NT2/D1 (cell line): ENCODE measurements at regions not wholly inside any gene's neighbourhood (a gene's known extent, or its start where the extent isn't known, plus 50 kb on each side); places are given as distances from the start of the nearest gene placed in this dataset.

Experiments
- DNase-seq: peaks from one replicate; pipeline ENCODE4 v3.0.0-alpha.2; 2011; ENCODE audit warnings: low read depth, low spot score
- H3K27me3 ChIP-seq: 2 replicates; pipeline ENCODE4 v1.6.0; 2011; ENCODE audit warnings: mild to moderate bottlenecking; ENCODE audit not compliant: insufficient read length, insufficient read depth
- H3K36me3 ChIP-seq: 2 replicates; pipeline ENCODE4 v1.6.1; 2011; ENCODE audit warnings: mild to moderate bottlenecking, low read length, mixed read lengths; ENCODE audit not compliant: insufficient read depth, insufficient read length
- H3K4me1 ChIP-seq: 2 replicates; pipeline ENCODE4 v1.5.1; 2011; ENCODE audit not compliant: insufficient read depth, insufficient read length
- H3K4me3 ChIP-seq: 2 replicates; pipeline ENCODE4 v1.5.1; 2011; ENCODE audit warnings: low read depth; ENCODE audit not compliant: insufficient read length
- H3K9ac ChIP-seq: 2 replicates; pipeline ENCODE4 v1.6.0; 2011; ENCODE audit warnings: low read depth; ENCODE audit not compliant: insufficient read length
- H3K9me3 ChIP-seq: 2 replicates; pipeline ENCODE4 v1.5.1; 2011; ENCODE audit warnings: mild to moderate bottlenecking, low read length; ENCODE audit not compliant: insufficient read depth
- SUZ12 ChIP-seq: IDR thresholded peaks from 2 replicates; pipeline ENCODE4 v1.6.1; 2011; ENCODE audit not compliant: insufficient read length, insufficient read depth; ENCODE audit errors: extremely low read depth
- YY1 ChIP-seq: IDR thresholded peaks from 2 replicates; pipeline ENCODE4 v1.6.1; 2011; ENCODE audit not compliant: insufficient read length, insufficient read depth
- ZNF274 ChIP-seq: IDR thresholded peaks from 2 replicates; pipeline ENCODE4 v1.6.1; 2011; ENCODE audit warnings: mild to moderate bottlenecking, low read depth, low read length

DNA sequence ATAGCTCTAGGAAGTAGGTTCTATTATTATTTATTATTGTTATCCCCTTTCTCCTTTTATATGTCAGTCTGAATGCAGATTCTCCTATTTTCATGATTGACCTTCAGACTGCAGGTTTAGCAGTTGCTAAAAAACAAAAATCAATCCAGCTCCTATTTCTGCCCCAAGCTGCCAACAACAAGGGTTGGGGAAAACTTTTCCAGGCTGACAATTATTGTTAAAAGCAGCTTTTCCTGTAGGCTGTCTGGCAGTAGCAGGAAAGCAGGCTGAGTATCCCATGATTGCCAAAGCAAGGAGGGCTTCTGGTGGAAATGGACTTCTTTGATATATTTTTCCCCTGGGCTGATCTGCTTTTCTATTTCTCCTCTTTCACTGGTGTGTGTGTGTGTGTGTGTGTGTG, 78.0 kb upstream of the CTLA4 start:
- Histone ChIP-seq H3K27me3 (no peaks in the 10 kb centered on the region), H3K9ac (no peak overlapping the region), H3K4me3 (no peak overlapping the region), H3K4me1 (no peaks in the 10 kb centered on the region), H3K9me3 (no peaks in the 10 kb centered on the region), H3K36me3 (no peaks in the 10 kb centered on the region)
- DNase-seq: no peak
- TF ChIP-seq ZNF274 (no peak), SUZ12 (no peak), YY1 (no peak)

DNA sequence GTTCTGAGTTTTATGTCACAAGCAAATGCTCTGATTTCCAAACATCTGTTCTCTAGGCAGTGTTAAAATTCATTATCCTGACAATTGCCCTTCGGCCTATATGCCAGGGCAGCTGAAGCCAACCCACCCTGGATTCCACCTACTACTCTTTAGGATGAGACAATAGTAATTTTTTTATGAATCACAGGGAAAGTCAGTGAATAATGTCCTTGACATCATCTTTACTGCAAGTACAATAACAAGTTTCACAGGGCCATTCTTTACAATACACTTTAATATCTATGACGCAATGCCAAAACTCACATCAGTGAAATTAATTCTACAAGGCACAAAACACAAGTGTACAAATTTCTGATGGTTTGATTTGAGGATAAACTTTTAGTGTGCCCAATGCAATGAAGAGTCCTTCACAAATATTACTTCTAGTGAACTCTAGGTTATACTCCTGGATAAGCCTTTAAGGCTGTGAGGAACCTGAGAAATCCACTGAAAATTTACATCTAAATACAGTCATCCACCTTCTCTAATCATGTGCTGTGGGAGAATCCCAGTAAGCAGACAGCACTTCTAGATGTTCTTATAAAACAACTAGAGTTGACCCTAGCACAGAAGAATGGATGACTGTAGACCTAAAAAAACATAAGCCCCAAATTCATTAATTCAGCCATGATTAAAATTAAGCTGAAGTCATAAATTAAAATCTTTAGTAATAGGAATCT, 77.3 kb upstream of the CTLA4 start:
- Histone ChIP-seq H3K9me3 (no peaks in the 10 kb centered on the region), H3K4me3 (no peak overlapping the region), H3K27me3 (no peaks in the 10 kb centered on the region), H3K36me3 (no peaks in the 10 kb centered on the region), H3K4me1 (no peaks in the 10 kb centered on the region), H3K9ac (no peak overlapping the region)
- TF ChIP-seq ZNF274: no peak
- no peak for TF ChIP-seq YY1
- TF ChIP-seq SUZ12: no peak
- DNase-seq: no peak

DNA sequence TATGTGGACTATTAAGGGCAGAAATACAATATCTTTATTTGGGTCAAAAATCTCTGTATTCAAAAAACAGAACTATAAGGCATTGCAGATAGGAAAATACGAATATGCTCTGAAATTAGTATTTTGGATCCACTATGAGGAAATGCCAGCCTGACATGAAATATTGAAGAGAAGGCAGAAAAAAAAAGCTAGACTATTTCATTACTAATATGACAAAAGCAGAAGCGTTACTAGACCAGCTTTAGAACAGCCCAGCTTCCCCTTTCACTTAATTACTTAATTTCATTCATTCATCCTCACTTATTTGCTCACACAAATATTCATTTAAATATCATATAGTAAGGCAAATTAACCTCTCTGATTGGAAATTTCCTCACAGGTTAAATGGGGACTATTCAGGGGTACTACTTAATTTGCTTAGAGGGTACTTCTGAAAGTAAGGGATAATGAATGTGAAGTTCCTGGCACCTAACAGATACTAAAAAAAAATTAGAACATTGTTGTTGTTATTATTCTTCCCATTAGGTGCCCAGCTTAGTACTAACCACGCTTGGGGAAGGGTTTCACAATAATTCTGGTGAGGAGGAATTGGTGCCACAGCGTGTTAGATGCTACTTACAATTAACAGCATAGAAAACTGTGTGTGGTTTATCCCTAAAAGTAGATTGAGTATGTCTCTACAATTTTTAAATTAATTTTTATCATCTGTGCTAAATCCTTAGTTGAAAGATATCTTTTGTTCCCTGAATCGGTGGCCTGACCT, 71.1 kb upstream of the CTLA4 start:
- no peaks in the 10 kb centered on the region for H3K36me3 ChIP-seq
- no peak overlapping the region for H3K4me3 ChIP-seq
- no peaks in the 10 kb centered on the region for H3K27me3 ChIP-seq
- no peaks in the 10 kb centered on the region for H3K4me1 ChIP-seq
- no peak for DNase-seq
- H3K9me3 ChIP-seq: no peaks in the 10 kb centered on the region
- H3K9ac ChIP-seq: no peak overlapping the region
- no peak for TF ChIP-seq SUZ12
- no peak for TF ChIP-seq ZNF274
- no peak for TF ChIP-seq YY1

DNA sequence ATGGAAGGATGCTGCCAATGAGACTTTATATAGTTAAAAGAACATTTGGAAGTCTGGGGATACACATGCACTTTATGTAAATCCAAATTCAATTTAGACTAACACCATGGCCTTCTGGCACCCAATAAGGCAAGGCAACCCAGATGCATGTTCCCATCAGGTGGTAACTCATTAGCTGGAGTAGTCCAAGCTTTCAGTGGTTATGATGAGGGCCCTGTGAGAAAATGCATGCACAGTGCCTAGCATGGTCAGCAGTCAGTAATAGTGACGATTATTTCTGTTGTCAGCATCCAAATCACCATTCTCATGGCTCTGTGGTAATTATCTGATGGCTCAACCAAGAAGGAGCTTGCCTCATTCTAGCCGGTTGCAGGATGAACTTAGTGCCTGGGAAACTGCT, 70.3 kb upstream of the CTLA4 start:
- no peak for TF ChIP-seq ZNF274
- no peak for TF ChIP-seq YY1
- no peak for TF ChIP-seq SUZ12
- H3K27me3 ChIP-seq: no peaks in the 10 kb centered on the region
- no peak overlapping the region for H3K4me3 ChIP-seq
- H3K9ac ChIP-seq: no peak overlapping the region
- no peaks in the 10 kb centered on the region for H3K4me1 ChIP-seq
- H3K36me3 ChIP-seq: no peaks in the 10 kb centered on the region
- no peak for DNase-seq
- H3K9me3 ChIP-seq: no peaks in the 10 kb centered on the region

DNA sequence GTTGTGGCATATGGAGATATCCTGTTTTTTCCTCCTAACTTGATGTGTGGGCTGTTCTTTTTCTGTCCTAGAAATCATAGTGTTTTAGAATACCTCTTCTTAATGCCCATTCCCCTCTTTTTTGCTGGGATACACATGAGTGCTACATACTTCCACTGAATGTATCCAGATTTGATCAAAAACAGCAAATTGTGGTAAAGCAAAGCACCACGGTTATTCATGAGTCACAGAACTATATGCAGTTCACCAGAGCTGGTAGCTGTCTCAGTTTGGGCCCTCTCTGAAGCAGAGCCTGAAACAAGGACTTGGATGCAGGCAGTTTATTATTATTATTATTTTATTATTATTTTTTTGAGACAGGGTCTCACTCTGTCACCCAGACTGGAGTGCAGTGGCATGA, 69.9 kb upstream of the CTLA4 start:
- TF ChIP-seq YY1: no peak
- TF ChIP-seq SUZ12: no peak
- TF ChIP-seq ZNF274: no peak
- H3K4me1 ChIP-seq: no peaks in the 10 kb centered on the region
- no peaks in the 10 kb centered on the region for H3K36me3 ChIP-seq
- no peak overlapping the region for H3K9ac ChIP-seq
- H3K27me3 ChIP-seq: no peaks in the 10 kb centered on the region
- no peaks in the 10 kb centered on the region for H3K9me3 ChIP-seq
- no peak for DNase-seq
- no peak overlapping the region for H3K4me3 ChIP-seq

DNA sequence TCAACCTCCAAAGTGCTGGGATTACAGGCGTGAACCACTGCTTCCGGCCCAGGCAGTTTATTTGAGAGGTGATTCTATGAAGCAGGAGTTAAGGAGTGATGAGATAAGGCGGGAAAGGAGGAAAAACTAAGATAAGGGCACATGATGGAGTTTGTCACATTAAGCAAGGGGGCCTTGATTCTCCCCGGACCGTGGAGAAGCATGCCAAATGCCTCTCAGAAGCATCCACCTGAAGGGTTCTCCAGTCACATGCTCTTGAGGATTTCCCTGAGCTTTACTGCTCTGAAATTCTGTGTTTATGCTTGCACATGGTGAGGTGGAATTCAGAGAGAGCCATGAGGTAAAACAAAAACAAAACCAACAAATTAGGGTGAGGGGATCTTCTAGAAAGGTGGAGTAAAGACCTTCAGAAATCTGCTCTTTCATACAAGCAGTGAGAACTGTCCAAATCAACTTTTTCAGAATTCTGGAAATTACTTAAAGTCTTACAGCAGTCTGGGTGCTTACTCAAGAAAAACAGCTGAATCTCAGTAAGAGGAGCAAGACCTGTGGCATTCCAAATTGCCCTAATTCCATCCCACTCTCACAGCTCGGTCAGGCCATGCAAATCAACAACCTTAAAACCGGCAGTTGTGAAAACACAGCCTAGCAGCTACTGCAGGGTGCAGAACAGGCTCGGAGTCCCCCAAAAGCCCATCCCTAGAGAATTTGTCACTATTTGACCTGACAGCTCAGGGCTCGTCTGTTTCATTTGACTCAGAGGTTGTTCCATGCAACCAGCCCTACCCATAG, 69.1 kb upstream of the CTLA4 start:
- Histone ChIP-seq H3K9me3 (no peaks in the 10 kb centered on the region), H3K4me1 (no peaks in the 10 kb centered on the region), H3K27me3 (no peaks in the 10 kb centered on the region), H3K4me3 (no peak overlapping the region), H3K36me3 (no peaks in the 10 kb centered on the region), H3K9ac (no peak overlapping the region)
- DNase-seq: no peak
- TF ChIP-seq ZNF274 (no peak), SUZ12 (no peak), YY1 (no peak)

DNA sequence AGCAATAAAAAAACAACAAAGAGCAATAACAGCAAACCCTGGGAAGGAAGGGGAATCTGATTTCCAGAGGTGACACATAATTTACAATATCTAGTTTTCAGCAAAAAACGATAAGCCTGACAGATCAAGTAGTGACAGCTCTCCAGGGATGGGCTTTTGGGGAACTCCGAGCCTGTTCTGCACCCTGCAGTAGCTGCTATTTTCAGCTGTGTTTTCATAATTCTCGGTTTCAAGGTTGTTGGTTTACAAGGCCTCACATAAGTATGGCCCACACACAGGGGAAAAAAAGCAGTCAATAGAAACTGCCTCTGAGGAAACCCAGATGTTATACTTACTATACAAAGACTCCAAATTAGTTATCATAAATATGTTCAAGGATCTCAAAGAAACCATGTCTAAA, 67.7 kb upstream of the CTLA4 start:
- no peak overlapping the region for H3K9ac ChIP-seq
- TF ChIP-seq SUZ12 (no peak), YY1 (no peak), ZNF274 (no peak)
- no peak for DNase-seq

More for the DNA sequence above, 67.7 kb upstream of the CTLA4 start:
- no peak overlapping the region for H3K4me3 ChIP-seq
- no peaks in the 10 kb centered on the region for H3K9me3 ChIP-seq
- H3K4me1 ChIP-seq: no peaks in the 10 kb centered on the region
- no peaks in the 10 kb centered on the region for H3K36me3 ChIP-seq
- no peaks in the 10 kb centered on the region for H3K27me3 ChIP-seq
